ENCODE measurements at regions not wholly inside any gene's neighbourhood (a gene's known extent, or its start where the extent isn't known, plus 50 kb on each side); places are given as distances from the start of the nearest gene placed in this dataset.
"Not testable (repeated sequence)": the region's sequence is repeated elsewhere in the genome, so short reads cannot be mapped to it uniquely, and the experiment has no call there.

- no peak for DNase-seq
Measured at GRCh38 chr1:83064589-83065242, 934.2 kb downstream of the TTLL7 start.

- no peak for DNase-seq
Measured at GRCh38 chr1:83060651-83061390, 938.1 kb downstream of the TTLL7 start.

GRCh38 chr1:83060221-83060620 is 938.7 kb downstream of the TTLL7 start:
- no peak for DNase-seq

GRCh38 chr1:83058327-83058726 is 940.6 kb downstream of the TTLL7 start:
- no peak for DNase-seq

GRCh38 chr1:83055391-83056170 is 943.4 kb downstream of the TTLL7 start:
- DNase-seq = no peak

GRCh38 chr1:83053446-83053845 is 945.5 kb downstream of the TTLL7 start:
- no peak for DNase-seq

GRCh38 chr1:83052865-83053264 is 946.1 kb downstream of the TTLL7 start:
- DNase-seq = no peak

GRCh38 chr1:83051053-83051452 is 947.9 kb downstream of the TTLL7 start:
- DNase-seq = not testable (repeated sequence)

GRCh38 chr1:83043244-83043643 is 955.7 kb downstream of the TTLL7 start:
- DNase-seq = no peak

GRCh38 chr1:83039091-83039490 is 959.8 kb downstream of the TTLL7 start:
- not testable (repeated sequence) for DNase-seq

- DNase-seq = no peak
Measured at GRCh38 chr1:83034851-83035250, 964.1 kb downstream of the TTLL7 start.

GRCh38 chr1:83033682-83034081 is 965.2 kb downstream of the TTLL7 start:
- no peak for DNase-seq

- DNase-seq = no peak
Measured at GRCh38 chr1:83029916-83030315, 969.0 kb downstream of the TTLL7 start.

GRCh38 chr1:83029050-83029449 is 969.9 kb downstream of the TTLL7 start:
- DNase-seq = no peak

- DNase-seq = no peak
Measured at GRCh38 chr1:83028467-83028866, 970.5 kb downstream of the TTLL7 start.

- peak in 1 of 3 experiments; percentile 16 for DNase-seq
Measured at GRCh38 chr1:83027511-83027910, 971.4 kb downstream of the TTLL7 start.

GRCh38 chr1:83026745-83027144 is 972.2 kb downstream of the TTLL7 start:
- no peak for DNase-seq

- DNase-seq = no peak
Measured at GRCh38 chr1:83024251-83024767, 974.6 kb downstream of the TTLL7 start.

- DNase-seq = no peak
Measured at GRCh38 chr1:83023212-83023611, 975.7 kb downstream of the TTLL7 start.

- DNase-seq = no peak
Measured at GRCh38 chr1:83022206-83022605, 976.7 kb downstream of the TTLL7 start.

- peak in 1 of 3 experiments; percentile 18 for DNase-seq
Measured at GRCh38 chr1:83017701-83018100, 981.2 kb downstream of the TTLL7 start.

- no peak for DNase-seq
Measured at GRCh38 chr1:83017276-83017675, 981.7 kb downstream of the TTLL7 start.

- peak in 1 of 3 experiments; percentile 13 for DNase-seq
Measured at GRCh38 chr1:83016354-83016849, 982.5 kb downstream of the TTLL7 start.
